ENCODE measurements at regions not wholly inside any gene's neighbourhood (a gene's known extent, or its start where the extent isn't known, plus 50 kb on each side); places are given as distances from the start of the nearest gene placed in this dataset.

GRCh38 chr11:134555510-134555909 is 143.5 kb upstream of the B3GAT1 start:
- DNase-seq (no peak), ATAC-seq (ENCODE audit: low read depth) (no peak)
- peaks cover 4% of the 10 kb centered on the region for H3K27me3 Mint-ChIP-seq
- no peak overlapping the region for H3K4me3 Mint-ChIP-seq
- TF ChIP-seq CTCF (IDR thresholded peaks at IDR 0.05), result no peak
- no peaks in the 10 kb centered on the region for H3K36me3 Mint-ChIP-seq (ENCODE audit: low read depth)
- H3K4me1 Mint-ChIP-seq, result peaks cover 8% of the 10 kb centered on the region
- ChIA-PET CTCF (no interaction called here), POLR2A (no interaction called here)
- H3K27ac Mint-ChIP-seq, result no peak overlapping the region
- intact Hi-C loops (cut with micrococcal nuclease), result no loop called here
- no peaks in the 10 kb centered on the region for H3K9me3 Mint-ChIP-seq

GRCh38 chr11:134554861-134555260 is 142.8 kb upstream of the B3GAT1 start:
- peaks cover 4% of the 10 kb centered on the region for H3K27me3 Mint-ChIP-seq
- H3K27ac Mint-ChIP-seq, result no peak overlapping the region
- no peak for DNase-seq
- ChIA-PET POLR2A (no interaction called here), CTCF (no interaction called here)
- no peak overlapping the region for H3K4me3 Mint-ChIP-seq
- TF ChIP-seq CTCF (IDR thresholded peaks at IDR 0.05), result no peak
- intact Hi-C loops (cut with micrococcal nuclease), result no loop called here
- ATAC-seq (ENCODE audit: low read depth), result no peak
- H3K36me3 Mint-ChIP-seq (ENCODE audit: low read depth), result no peaks in the 10 kb centered on the region
- no peaks in the 10 kb centered on the region for H3K9me3 Mint-ChIP-seq
- H3K4me1 Mint-ChIP-seq, result peaks cover 2% of the 10 kb centered on the region

GRCh38 chr11:134554106-134554505 is 142.1 kb upstream of the B3GAT1 start:
- no peaks in the 10 kb centered on the region for H3K36me3 Mint-ChIP-seq (ENCODE audit: low read depth)
- H3K4me1 Mint-ChIP-seq, result no peaks in the 10 kb centered on the region
- DNase-seq, result no peak
- POLR2A ChIA-PET, result no interaction called here
- H3K9me3 Mint-ChIP-seq, result no peaks in the 10 kb centered on the region
- no peak for TF ChIP-seq CTCF (IDR thresholded peaks at IDR 0.05)
- H3K27me3 Mint-ChIP-seq, result peaks cover 6% of the 10 kb centered on the region
- H3K4me3 Mint-ChIP-seq, result no peak overlapping the region
- H3K27ac Mint-ChIP-seq, result no peak overlapping the region
- CTCF ChIA-PET, result no interaction called here
- ATAC-seq (ENCODE audit: low read depth), result no peak
- intact Hi-C loops (cut with micrococcal nuclease), result no loop called here

GRCh38 chr11:134552749-134553148 is 140.7 kb upstream of the B3GAT1 start:
- no peak for TF ChIP-seq CTCF (IDR thresholded peaks at IDR 0.05)
- no peak for DNase-seq
- H3K4me1 Mint-ChIP-seq, result no peaks in the 10 kb centered on the region
- intact Hi-C loops (cut with micrococcal nuclease), result no loop called here
- ATAC-seq (ENCODE audit: low read depth), result no peak
- CTCF ChIA-PET, result no interaction called here
- no peak overlapping the region for H3K4me3 Mint-ChIP-seq
- POLR2A ChIA-PET, result no interaction called here
- peaks cover 6% of the 10 kb centered on the region for H3K27me3 Mint-ChIP-seq
- no peak overlapping the region for H3K27ac Mint-ChIP-seq
- H3K36me3 Mint-ChIP-seq (ENCODE audit: low read depth), result no peaks in the 10 kb centered on the region
- no peaks in the 10 kb centered on the region for H3K9me3 Mint-ChIP-seq

GRCh38 chr11:134545521-134545920 is 133.5 kb upstream of the B3GAT1 start:
- intact Hi-C loops (cut with micrococcal nuclease), result no loop called here
- ATAC-seq (ENCODE audit: low read depth), result no peak
- Mint-ChIP-seq H3K9me3 (no peaks in the 10 kb centered on the region), H3K27me3 (peaks cover 2% of the 10 kb centered on the region), H3K4me1 (no peaks in the 10 kb centered on the region), H3K27ac (no peak overlapping the region), H3K4me3 (no peak overlapping the region), H3K36me3 (ENCODE audit: low read depth) (no peaks in the 10 kb centered on the region)
- CTCF ChIA-PET, result no interaction called here
- no peak for TF ChIP-seq CTCF (IDR thresholded peaks at IDR 0.05)
- DNase-seq, result no peak
- POLR2A ChIA-PET, result no interaction called here
